ENCODE measurements at regions not wholly inside any gene's neighbourhood (a gene's known extent, or its start where the extent isn't known, plus 50 kb on each side); places are given as distances from the start of the nearest gene placed in this dataset.

DNA sequence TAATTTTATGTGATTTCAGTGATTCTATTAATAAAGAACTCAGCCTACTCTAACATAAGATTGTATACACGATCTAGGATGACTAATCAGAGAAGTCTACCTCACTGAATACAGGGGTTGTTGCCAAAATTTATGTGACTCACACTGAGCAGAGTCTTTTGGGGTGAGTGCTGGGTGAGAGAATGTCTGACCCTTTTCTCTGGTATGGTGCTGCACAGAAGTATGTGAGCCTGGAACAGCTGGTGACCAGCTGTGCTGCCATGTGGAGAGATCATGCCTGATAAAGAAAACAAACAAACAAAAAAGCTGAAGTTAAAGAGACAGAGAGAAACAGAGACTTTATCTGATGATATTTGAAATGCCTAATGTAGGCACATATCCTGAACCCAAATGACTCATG, 618.1 kb upstream of the GRIA3 start:
- H3K4me3 ChIP-seq (ENCODE audit: insufficient read depth, low read length): no peak overlapping the region
- no peaks in the 10 kb centered on the region for H3K79me2 ChIP-seq (ENCODE audit: insufficient read depth, low read length)
- no peak overlapping the region for H3K27ac ChIP-seq (ENCODE audit: low read depth, low read length)
- H3K27me3 ChIP-seq (ENCODE audit: insufficient read depth, low read length): no peaks in the 10 kb centered on the region
- TF ChIP-seq, protein P1, sequence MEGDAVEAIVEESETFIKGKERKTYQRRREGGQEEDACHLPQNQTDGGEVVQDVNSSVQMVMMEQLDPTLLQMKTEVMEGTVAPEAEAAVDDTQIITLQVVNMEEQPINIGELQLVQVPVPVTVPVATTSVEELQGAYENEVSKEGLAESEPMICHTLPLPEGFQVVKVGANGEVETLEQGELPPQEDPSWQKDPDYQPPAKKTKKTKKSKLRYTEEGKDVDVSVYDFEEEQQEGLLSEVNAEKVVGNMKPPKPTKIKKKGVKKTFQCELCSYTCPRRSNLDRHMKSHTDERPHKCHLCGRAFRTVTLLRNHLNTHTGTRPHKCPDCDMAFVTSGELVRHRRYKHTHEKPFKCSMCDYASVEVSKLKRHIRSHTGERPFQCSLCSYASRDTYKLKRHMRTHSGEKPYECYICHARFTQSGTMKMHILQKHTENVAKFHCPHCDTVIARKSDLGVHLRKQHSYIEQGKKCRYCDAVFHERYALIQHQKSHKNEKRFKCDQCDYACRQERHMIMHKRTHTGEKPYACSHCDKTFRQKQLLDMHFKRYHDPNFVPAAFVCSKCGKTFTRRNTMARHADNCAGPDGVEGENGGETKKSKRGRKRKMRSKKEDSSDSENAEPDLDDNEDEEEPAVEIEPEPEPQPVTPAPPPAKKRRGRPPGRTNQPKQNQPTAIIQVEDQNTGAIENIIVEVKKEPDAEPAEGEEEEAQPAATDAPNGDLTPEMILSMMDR (IDR thresholded peaks at IDR 0.05; ENCODE audit: extremely low read depth, low read depth, low read length): no peak
- no peak overlapping the region for H3K4me2 ChIP-seq (ENCODE audit: insufficient read depth, low read length)
- H3K36me3 ChIP-seq (ENCODE audit: insufficient read depth, low read length): no peaks in the 10 kb centered on the region
- no peaks in the 10 kb centered on the region for H3K9me3 ChIP-seq (ENCODE audit: low read depth, low read length)
- peak; percentile 89 for DNase-seq (ENCODE audit: insufficient read length, low spot score, missing footprints)
- no peak overlapping the region for H2AFZ ChIP-seq (ENCODE audit: low read length)
- no peaks in the 10 kb centered on the region for H4K20me1 ChIP-seq (ENCODE audit: insufficient read depth, low read length)
- H3K4me1 ChIP-seq (ENCODE audit: insufficient read depth, low read length): peaks cover 9% of the 10 kb centered on the region

DNA sequence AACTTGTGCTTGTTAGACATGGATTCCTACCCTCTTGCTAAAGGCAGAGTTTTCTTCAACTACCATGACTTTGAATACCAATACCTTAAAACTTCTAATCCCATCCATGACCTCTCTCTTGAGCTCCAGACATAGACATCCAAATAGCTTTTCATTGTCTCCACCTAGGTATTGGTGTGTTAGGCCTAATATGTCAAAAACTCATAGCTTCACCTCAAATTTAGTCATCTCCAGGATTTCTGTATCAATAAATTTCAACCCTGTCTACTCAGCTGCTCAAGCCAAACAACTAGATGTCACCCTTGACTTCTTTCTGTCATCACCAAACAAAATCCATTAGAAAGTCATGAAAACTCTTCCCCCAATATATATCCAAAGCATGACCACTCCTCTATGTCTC, 617.7 kb upstream of the GRIA3 start:
- no peak for DNase-seq (ENCODE audit: insufficient read length, low spot score, missing footprints)
- Histone ChIP-seq H3K79me2 (ENCODE audit: insufficient read depth, low read length) (no peaks in the 10 kb centered on the region), H3K4me2 (ENCODE audit: insufficient read depth, low read length) (no peak overlapping the region), H2AFZ (ENCODE audit: low read length) (no peak overlapping the region), H3K4me3 (ENCODE audit: insufficient read depth, low read length) (no peak overlapping the region), H3K36me3 (ENCODE audit: insufficient read depth, low read length) (no peaks in the 10 kb centered on the region), H3K9me3 (ENCODE audit: low read depth, low read length) (no peaks in the 10 kb centered on the region), H3K27ac (ENCODE audit: low read depth, low read length) (no peak overlapping the region), H4K20me1 (ENCODE audit: insufficient read depth, low read length) (no peaks in the 10 kb centered on the region), H3K27me3 (ENCODE audit: insufficient read depth, low read length) (no peaks in the 10 kb centered on the region), H3K4me1 (ENCODE audit: insufficient read depth, low read length) (peaks cover 9% of the 10 kb centered on the region)
- TF ChIP-seq, protein P1 (IDR thresholded peaks at IDR 0.05; ENCODE audit: extremely low read depth, low read depth, low read length): no peak

DNA sequence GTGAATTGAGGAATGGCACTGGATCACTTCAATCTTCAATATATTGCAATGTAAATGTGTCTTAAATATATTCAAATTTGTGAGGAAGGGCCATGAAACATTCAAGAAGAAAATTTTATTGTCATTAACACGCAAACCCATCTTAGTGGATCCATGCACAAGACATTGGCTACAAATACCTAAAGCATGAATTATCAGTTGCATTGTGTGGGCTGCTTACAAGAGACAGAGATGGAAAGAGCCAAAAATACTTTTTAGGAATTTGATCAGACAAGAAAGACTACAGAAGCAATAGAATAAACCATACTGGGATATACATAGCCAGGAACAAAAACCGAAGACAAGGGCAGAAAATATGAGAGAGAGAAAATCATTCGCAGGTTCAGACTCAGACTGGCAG, 616.2 kb upstream of the GRIA3 start:
- Histone ChIP-seq H3K36me3 (ENCODE audit: insufficient read depth, low read length) (no peaks in the 10 kb centered on the region), H3K9me3 (ENCODE audit: low read depth, low read length) (no peaks in the 10 kb centered on the region), H3K4me1 (ENCODE audit: insufficient read depth, low read length) (peaks cover 14% of the 10 kb centered on the region), H3K27me3 (ENCODE audit: insufficient read depth, low read length) (no peaks in the 10 kb centered on the region), H3K4me3 (ENCODE audit: insufficient read depth, low read length) (no peak overlapping the region), H2AFZ (ENCODE audit: low read length) (no peak overlapping the region), H3K4me2 (ENCODE audit: insufficient read depth, low read length) (no peak overlapping the region), H4K20me1 (ENCODE audit: insufficient read depth, low read length) (no peaks in the 10 kb centered on the region), H3K27ac (ENCODE audit: low read depth, low read length) (no peak overlapping the region), H3K79me2 (ENCODE audit: insufficient read depth, low read length) (no peaks in the 10 kb centered on the region)
- no peak for DNase-seq (ENCODE audit: insufficient read length, low spot score, missing footprints)
- TF ChIP-seq, protein P1 (IDR thresholded peaks at IDR 0.05; ENCODE audit: extremely low read depth, low read depth, low read length): no peak

DNA sequence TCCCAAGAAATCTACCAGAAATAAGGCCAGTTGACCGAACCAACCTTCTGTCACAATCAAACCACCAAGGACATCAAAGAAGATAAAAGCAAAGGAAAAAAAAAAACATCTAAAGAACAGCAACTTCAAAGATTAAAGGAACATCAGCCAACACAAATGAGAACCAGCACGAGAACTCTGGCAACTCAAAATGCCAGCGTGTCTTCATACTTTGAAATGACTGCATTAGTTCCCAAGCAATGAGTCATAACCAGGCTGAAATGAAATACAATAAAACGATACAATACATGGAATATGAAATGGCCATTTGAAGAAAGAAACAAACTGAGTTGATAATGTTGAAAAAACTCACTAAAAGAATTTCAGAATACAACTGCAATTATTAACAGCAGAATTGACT, 611.6 kb upstream of the GRIA3 start:
- peak overlapping the region; percentile 15 for H3K27ac ChIP-seq (ENCODE audit: low read depth, low read length)
- H3K79me2 ChIP-seq (ENCODE audit: insufficient read depth, low read length): no peaks in the 10 kb centered on the region
- no peaks in the 10 kb centered on the region for H3K9me3 ChIP-seq (ENCODE audit: low read depth, low read length)
- no peak for DNase-seq (ENCODE audit: insufficient read length, low spot score, missing footprints)
- no peaks in the 10 kb centered on the region for H3K36me3 ChIP-seq (ENCODE audit: insufficient read depth, low read length)
- TF ChIP-seq, protein P1 (IDR thresholded peaks at IDR 0.05; ENCODE audit: extremely low read depth, low read depth, low read length): no peak
- H4K20me1 ChIP-seq (ENCODE audit: insufficient read depth, low read length): no peaks in the 10 kb centered on the region
- H2AFZ ChIP-seq (ENCODE audit: low read length): no peak overlapping the region
- H3K27me3 ChIP-seq (ENCODE audit: insufficient read depth, low read length): no peaks in the 10 kb centered on the region
- H3K4me1 ChIP-seq (ENCODE audit: insufficient read depth, low read length): peaks cover 11% of the 10 kb centered on the region
- no peak overlapping the region for H3K4me2 ChIP-seq (ENCODE audit: insufficient read depth, low read length)
- no peak overlapping the region for H3K4me3 ChIP-seq (ENCODE audit: insufficient read depth, low read length)

Measured in osteoblast (primary cell).